ENCODE measurements at regions not wholly inside any gene's neighbourhood (a gene's known extent, or its start where the extent isn't known, plus 50 kb on each side); places are given as distances from the start of the nearest gene placed in this dataset.

- TF ChIP-seq RARB (CRISPR knock-in tag; IDR thresholded peaks at IDR 0.05), result no peak
- no peak for TF ChIP-seq ZNF70 (CRISPR knock-in tag; IDR thresholded peaks at IDR 0.05)
- TF ChIP-seq ISL1 (CRISPR knock-in tag; IDR thresholded peaks at IDR 0.05), result no peak
- no peak for TF ChIP-seq PPARA (CRISPR knock-in tag; IDR thresholded peaks at IDR 0.05; ENCODE audit: borderline replicate concordance)
- TF ChIP-seq OSR1 (CRISPR knock-in tag; IDR thresholded peaks at IDR 0.05), result no peak
Observed at GRCh38 chr4:22072726-22073125, 124.2 kb upstream of the KCNIP4 start.
